IMR-90 (cell line): ENCODE measurements at regions not wholly inside any gene's neighbourhood (a gene's known extent, or its start where the extent isn't known, plus 50 kb on each side); places are given as distances from the start of the nearest gene placed in this dataset.

Experiments used
- ATAC-seq: fragments of 200-7000 bp; cut with Tn5 transposase; 2 replicates; pipeline ENCODE4 v1.9.1; 2020; ENCODE audit warnings: low read depth, mild to moderate bottlenecking, moderate library complexity
- BruUV-seq: library from RNA; stranded (reverse); fragments of 400-500 nt; replicated peaks from 2 replicates; lab custom pipeline; 2021; lab: Mats Ljungman, UMichigan
- CTCF ChIA-PET: fragments of 300-600 bp; formaldehyde crosslinking; extraction: SDS; loops from one replicate; lab custom pipeline; 2021; ENCODE audit warnings: antibody characterized with exemption; lab: Yijun Ruan, JAX
- POLR2A ChIA-PET: fragments of 300-600 bp; sonication (Branson Sonifier 250); formaldehyde crosslinking; loops from one replicate; lab custom pipeline; 2022; ENCODE audit warnings: antibody characterized with exemption; ENCODE audit not compliant: unreplicated experiment; lab: Charles Lee
- DNase-seq: peaks from one replicate; pipeline ENCODE4 v3.0.0; 2013
- H2AFZ ChIP-seq: replicated peaks from 2 replicates; pipeline ENCODE3; 2013; ENCODE audit warnings: low read length, mild to moderate bottlenecking; ENCODE audit not compliant: poor library complexity
- H2AK5ac ChIP-seq: 2 replicates; pipeline ENCODE4 v1.6.1; 2013; ENCODE audit warnings: low read depth, low read length, inconsistent platforms
- H2AK9ac ChIP-seq: replicated peaks from 2 replicates; pipeline ENCODE3; 2013; ENCODE audit warnings: mild to moderate bottlenecking, low read depth, low read length, moderate library complexity; ENCODE audit not compliant: poor library complexity
- H2BK120ac ChIP-seq: 2 replicates; pipeline ENCODE4 v1.6.1; 2013; ENCODE audit warnings: low read depth, low read length, inconsistent platforms
- H2BK15ac ChIP-seq: 3 replicates; pipeline ENCODE4 v1.6.1; 2013; ENCODE audit warnings: low read depth, low read length, inconsistent platforms
- H2BK20ac ChIP-seq: 2 replicates; pipeline ENCODE4 v1.6.1; 2013; ENCODE audit warnings: low read depth, mild to moderate bottlenecking, inconsistent platforms, low read length, moderate library complexity
- H2BK5ac ChIP-seq: 2 replicates; pipeline ENCODE4 v1.6.1; 2013; ENCODE audit warnings: mild to moderate bottlenecking, low read depth, low read length, inconsistent platforms; ENCODE audit not compliant: poor library complexity, severe bottlenecking
- H3K14ac ChIP-seq: replicated peaks from 2 replicates; pipeline ENCODE4 v1.6.1; 2013; ENCODE audit warnings: low read depth, low read length, inconsistent platforms
- H3K18ac ChIP-seq: 2 replicates; pipeline ENCODE4 v1.6.1; 2013; ENCODE audit warnings: low read depth, low read length, control low read depth
- H3K23ac ChIP-seq: 2 replicates; pipeline ENCODE4 v1.6.1; 2013; ENCODE audit warnings: low read depth, low read length, inconsistent platforms
- H3K27ac ChIP-seq: 2 replicates; pipeline ENCODE4 v1.5.1; 2013; ENCODE audit warnings: mild to moderate bottlenecking, control low read depth, low read length; ENCODE audit not compliant: insufficient read depth
- H3K27me3 ChIP-seq: 2 replicates; pipeline ENCODE4 v1.6.1; 2013; ENCODE audit warnings: low read length; ENCODE audit not compliant: control insufficient read depth, insufficient read depth
- H3K36me3 ChIP-seq: 2 replicates; pipeline ENCODE4 v1.6.1; 2013; ENCODE audit warnings: low read length, mixed read lengths; ENCODE audit not compliant: control insufficient read depth, insufficient read depth
- H3K4ac ChIP-seq: 2 replicates; pipeline ENCODE4 v1.6.1; 2013; ENCODE audit warnings: low read depth, low read length, inconsistent platforms
- H3K4me1 ChIP-seq: 2 replicates; pipeline ENCODE4 v1.6.1; 2013; ENCODE audit warnings: low read length, mixed read lengths; ENCODE audit not compliant: control insufficient read depth, insufficient read depth
- H3K4me2 ChIP-seq: 2 replicates; pipeline ENCODE4 v1.6.1; 2013; ENCODE audit warnings: low read depth, mild to moderate bottlenecking, control low read depth, low read length, moderate library complexity
- H3K4me3 ChIP-seq: 2 replicates; pipeline ENCODE4 v1.5.1; 2013; ENCODE audit warnings: low read depth, mild to moderate bottlenecking, control low read depth, low read length, moderate library complexity; ENCODE audit not compliant: insufficient read depth
- H3K56ac ChIP-seq: 2 replicates; pipeline ENCODE4 v1.6.1; 2013; ENCODE audit warnings: low read length, inconsistent platforms; ENCODE audit not compliant: insufficient read depth; ENCODE audit errors: extremely low read depth
- H3K79me1 ChIP-seq, 2 experiments: 2 replicates each; pipeline ENCODE4 v1.6.1; 2013; ENCODE audit warnings: low read length in 2 of 2, inconsistent platforms in 1 of 2, low read depth in 1 of 2
- H3K9ac ChIP-seq: 2 replicates; pipeline ENCODE4 v1.6.1; 2013; ENCODE audit warnings: low read depth, low read length, control low read depth
- H3K9me1 ChIP-seq: 2 replicates; pipeline ENCODE4 v1.6.1; 2013; ENCODE audit warnings: low read length, inconsistent platforms; ENCODE audit not compliant: insufficient read depth
- H3K9me3 ChIP-seq: 2 replicates; pipeline ENCODE4 v1.6.1; 2013; ENCODE audit warnings: low read length; ENCODE audit not compliant: control insufficient read depth, insufficient read depth
- H4K20me1 ChIP-seq: 2 replicates; pipeline ENCODE4 v1.6.1; 2013; ENCODE audit warnings: low read length, inconsistent platforms; ENCODE audit not compliant: insufficient read depth
- H4K5ac ChIP-seq: 2 replicates; pipeline ENCODE4 v1.6.1; 2013; ENCODE audit warnings: mild to moderate bottlenecking, low read depth, low read length, control low read depth
- H4K8ac ChIP-seq, 2 experiments: 2 replicates each; pipeline ENCODE4 v1.6.1; 2013; ENCODE audit warnings: low read depth in 2 of 2, low read length in 2 of 2, control low read depth in 1 of 2, inconsistent platforms in 1 of 2
- H4K91ac ChIP-seq: 2 replicates; pipeline ENCODE4 v1.6.1; 2013; ENCODE audit warnings: low read depth, low read length, inconsistent platforms; ENCODE audit not compliant: insufficient read depth
- FOS ChIP-seq: fragments of 150-350 bp; IDR thresholded peaks from 2 replicates; pipeline ENCODE4 v1.6.1; 2016; ENCODE audit warnings: low read depth, low read length
- MAFK ChIP-seq: IDR thresholded peaks from 2 replicates; pipeline ENCODE4 v1.6.1; 2012; ENCODE audit warnings: low read depth, low read length, improper control_type of control experiment
- WGBS, 2 experiments: methylation state at CpG; one replicate each; pipeline versions ENCODE4 v1.1.5 to v1.1.7; 2013; ENCODE audit warnings: missing lambda C conversion rate in 2 of 2; ENCODE audit not compliant: insufficient read length in 1 of 2; ENCODE audit errors: extremely low coverage in 2 of 2; 5-methylcytosine and 5-hydroxymethylcytosine counted together
- dilution Hi-C: fragments of 300-500 bp; cut with HindIII; formaldehyde crosslinking; loops from one replicate; pipeline ENCODE4 v1.14.3; 2018; ENCODE audit warnings: low sequenced_read_pairs; ENCODE audit not compliant: unreplicated experiment
- in situ Hi-C: fragments of 300-500 bp; cut with MboI; formaldehyde crosslinking; loops from 3 replicates; pipeline ENCODE4 v1.14.3; 2019; ENCODE audit warnings: low sequenced_read_pairs, inconsistent platforms, mixed read lengths
- intact Hi-C: fragments of 100-400 bp; cut with micrococcal nuclease; formaldehyde crosslinking; loops from 2 replicates; pipeline ENCODE4 v1.10.0; 2022

DNA sequence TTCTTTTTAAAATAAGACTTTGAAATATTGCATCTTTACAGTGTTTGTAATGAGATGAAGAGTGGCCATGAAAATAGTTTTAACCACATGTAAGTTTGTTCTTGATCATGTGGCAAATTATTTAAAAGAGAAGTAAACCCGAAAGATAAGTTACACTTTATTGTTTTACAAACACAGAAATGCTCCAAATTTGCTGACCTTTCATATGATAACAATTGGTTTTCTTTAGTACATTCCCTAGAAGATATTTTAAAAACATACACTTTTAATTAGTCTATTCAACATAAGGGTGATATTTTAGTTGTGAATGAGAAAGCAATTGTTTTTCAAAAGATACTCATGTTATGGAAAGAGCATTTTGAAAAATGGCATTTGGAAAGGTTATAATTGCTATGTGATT is 287.7 kb downstream of the PSAT1 start:
- Histone ChIP-seq H3K4me1 (peaks cover under 1% of the 10 kb centered on the region; the same call in 1 of the 2 replicates), H3K9me3 (peaks cover under 1% of the 10 kb centered on the region; the same call in 1 of the 2 replicates), H2BK120ac (no peak overlapping the region), H3K27ac (no peak overlapping the region), H3K79me1 (no peaks in the 10 kb centered on the region), H3K4ac (no peak overlapping the region), H3K4me2 (no peak overlapping the region), H3K18ac (no peak overlapping the region), H2AFZ (no peak overlapping the region), H3K4me3 (no peak overlapping the region), H4K5ac (no peak overlapping the region), H3K9me1 (no peaks in the 10 kb centered on the region), H2BK15ac (no peak overlapping the region), H4K91ac (no peak overlapping the region), H2AK5ac (no peak overlapping the region), H3K14ac (no peak overlapping the region), H3K23ac (no peak overlapping the region), H3K9ac (no peak overlapping the region), H2BK20ac (no peak overlapping the region), H2AK9ac (no peak overlapping the region), H4K20me1 (no peaks in the 10 kb centered on the region), H3K56ac (no peak overlapping the region), H4K8ac (no peak overlapping the region), H3K27me3 (no peaks in the 10 kb centered on the region), H2BK5ac (no peak overlapping the region), H3K36me3 (no peaks in the 10 kb centered on the region)
- WGBS, 2 experiments = no CpG with 5 or more reads among the region's 1 CpG
- ChIA-PET POLR2A (no interaction called here), CTCF (interaction anchor here (0.6 kb wide), 1 partner anchor 145 kb away, joined by 3 read pairs; no protein-coding TSS in a partner anchor)
- TF ChIP-seq FOS = no peak
- TF ChIP-seq MAFK = peak; percentile 74
- DNase-seq = no peak
- in situ Hi-C loops (loop anchor here (25.0 kb wide), 1 partner anchor 978 kb away; the partner anchor contains the start of gene TLE4), dilution Hi-C loops (no loop called here), intact Hi-C loops (no loop called here)
- BruUV-seq = no TSS peak
- no peak for ATAC-seq
